ENCODE measurements at regions not wholly inside any gene's neighbourhood (a gene's known extent, or its start where the extent isn't known, plus 50 kb on each side); places are given as distances from the start of the nearest gene placed in this dataset.

GRCh38 chr3:187914231-187914630 lies 169.0 kb upstream of the BCL6 start:
- no peaks in the 10 kb centered on the region for H3K27me3 Mint-ChIP-seq (ENCODE audit: unreplicated experiment)
- H3K4me3 Mint-ChIP-seq (ENCODE audit: unreplicated experiment), result no peak overlapping the region
- no peak for DNase-seq

GRCh38 chr3:187916072-187916471 lies 170.8 kb upstream of the BCL6 start:
- Mint-ChIP-seq H3K4me1 (ENCODE audit: low read depth, unreplicated experiment) (no peaks in the 10 kb centered on the region), H3K4me3 (ENCODE audit: unreplicated experiment) (no peak overlapping the region), H3K27ac (ENCODE audit: unreplicated experiment) (no peak overlapping the region), H3K9me3 (ENCODE audit: unreplicated experiment) (no peaks in the 10 kb centered on the region), H3K36me3 (ENCODE audit: unreplicated experiment) (no peaks in the 10 kb centered on the region), H3K27me3 (ENCODE audit: unreplicated experiment) (no peaks in the 10 kb centered on the region)
- no peak for DNase-seq
- TF ChIP-seq, protein P1, sequence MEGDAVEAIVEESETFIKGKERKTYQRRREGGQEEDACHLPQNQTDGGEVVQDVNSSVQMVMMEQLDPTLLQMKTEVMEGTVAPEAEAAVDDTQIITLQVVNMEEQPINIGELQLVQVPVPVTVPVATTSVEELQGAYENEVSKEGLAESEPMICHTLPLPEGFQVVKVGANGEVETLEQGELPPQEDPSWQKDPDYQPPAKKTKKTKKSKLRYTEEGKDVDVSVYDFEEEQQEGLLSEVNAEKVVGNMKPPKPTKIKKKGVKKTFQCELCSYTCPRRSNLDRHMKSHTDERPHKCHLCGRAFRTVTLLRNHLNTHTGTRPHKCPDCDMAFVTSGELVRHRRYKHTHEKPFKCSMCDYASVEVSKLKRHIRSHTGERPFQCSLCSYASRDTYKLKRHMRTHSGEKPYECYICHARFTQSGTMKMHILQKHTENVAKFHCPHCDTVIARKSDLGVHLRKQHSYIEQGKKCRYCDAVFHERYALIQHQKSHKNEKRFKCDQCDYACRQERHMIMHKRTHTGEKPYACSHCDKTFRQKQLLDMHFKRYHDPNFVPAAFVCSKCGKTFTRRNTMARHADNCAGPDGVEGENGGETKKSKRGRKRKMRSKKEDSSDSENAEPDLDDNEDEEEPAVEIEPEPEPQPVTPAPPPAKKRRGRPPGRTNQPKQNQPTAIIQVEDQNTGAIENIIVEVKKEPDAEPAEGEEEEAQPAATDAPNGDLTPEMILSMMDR (IDR thresholded peaks at IDR 0.05; ENCODE audit: partially characterized antibody, unreplicated experiment), result no peak

More at GRCh38 chr3:187914231-187914630, 169.0 kb upstream of the BCL6 start:
- Mint-ChIP-seq H3K27ac (ENCODE audit: unreplicated experiment) (no peak overlapping the region), H3K4me1 (ENCODE audit: low read depth, unreplicated experiment) (no peaks in the 10 kb centered on the region), H3K9me3 (ENCODE audit: unreplicated experiment) (no peaks in the 10 kb centered on the region), H3K36me3 (ENCODE audit: unreplicated experiment) (no peaks in the 10 kb centered on the region)
- TF ChIP-seq, protein P1 (IDR thresholded peaks at IDR 0.05; ENCODE audit: partially characterized antibody, unreplicated experiment), result no peak

GRCh38 chr3:187918081-187918644 lies 172.9 kb upstream of the BCL6 start:
- no peaks in the 10 kb centered on the region for H3K9me3 Mint-ChIP-seq (ENCODE audit: unreplicated experiment)
- TF ChIP-seq, protein P1 (IDR thresholded peaks at IDR 0.05; ENCODE audit: partially characterized antibody, unreplicated experiment), result no peak
- H3K27me3 Mint-ChIP-seq (ENCODE audit: unreplicated experiment), result no peaks in the 10 kb centered on the region
- H3K4me3 Mint-ChIP-seq (ENCODE audit: unreplicated experiment), result no peak overlapping the region
- no peak for DNase-seq
- no peaks in the 10 kb centered on the region for H3K36me3 Mint-ChIP-seq (ENCODE audit: unreplicated experiment)
- no peaks in the 10 kb centered on the region for H3K4me1 Mint-ChIP-seq (ENCODE audit: low read depth, unreplicated experiment)
- no peak overlapping the region for H3K27ac Mint-ChIP-seq (ENCODE audit: unreplicated experiment)

DNA sequence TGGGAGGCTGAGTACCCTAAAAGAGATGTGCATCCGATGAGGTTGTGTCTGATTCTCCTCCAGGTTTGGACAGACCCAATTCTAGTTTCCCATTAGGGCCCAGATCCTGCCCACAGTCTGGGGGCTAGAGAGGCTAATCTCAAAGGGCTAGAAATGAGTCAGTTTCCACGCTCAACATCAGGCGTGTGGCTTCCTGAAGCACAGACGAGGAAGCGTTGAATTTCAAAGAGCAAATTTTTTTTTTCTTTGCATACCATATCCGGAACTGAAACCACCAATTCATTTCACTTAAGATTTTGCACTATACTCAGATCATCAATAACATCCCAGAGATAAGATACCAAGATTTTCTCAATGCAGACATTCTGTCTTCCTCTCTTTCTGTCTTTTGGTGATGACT lies 173.8 kb upstream of the BCL6 start:
- no peaks in the 10 kb centered on the region for H3K36me3 Mint-ChIP-seq (ENCODE audit: unreplicated experiment)
- TF ChIP-seq, protein P1 (IDR thresholded peaks at IDR 0.05; ENCODE audit: partially characterized antibody, unreplicated experiment), result no peak
- H3K27ac Mint-ChIP-seq (ENCODE audit: unreplicated experiment), result no peak overlapping the region
- no peaks in the 10 kb centered on the region for H3K9me3 Mint-ChIP-seq (ENCODE audit: unreplicated experiment)
- H3K27me3 Mint-ChIP-seq (ENCODE audit: unreplicated experiment), result no peaks in the 10 kb centered on the region
- DNase-seq, result no peak
- H3K4me3 Mint-ChIP-seq (ENCODE audit: unreplicated experiment), result no peak overlapping the region
- no peaks in the 10 kb centered on the region for H3K4me1 Mint-ChIP-seq (ENCODE audit: low read depth, unreplicated experiment)

DNA sequence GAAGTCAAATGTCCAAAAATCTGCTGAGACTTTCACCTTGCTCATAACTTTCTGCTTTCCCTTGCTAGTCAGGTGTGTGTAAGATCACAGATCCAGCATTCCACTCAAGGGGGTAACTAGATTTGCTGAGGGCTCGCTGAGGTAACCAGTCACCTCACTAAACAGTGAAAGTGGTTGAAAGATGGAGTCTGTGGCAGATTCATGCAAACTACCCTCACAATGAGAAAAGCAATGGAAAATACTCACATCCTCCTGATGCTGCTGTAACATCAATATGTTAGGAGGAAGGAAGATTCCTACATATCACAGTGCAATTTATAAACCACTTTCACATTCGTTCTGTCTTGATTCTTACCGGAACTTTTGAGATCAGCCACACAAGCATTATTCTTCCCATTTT lies 174.3 kb upstream of the BCL6 start:
- no peak for DNase-seq
- H3K4me3 Mint-ChIP-seq (ENCODE audit: unreplicated experiment), result no peak overlapping the region
- TF ChIP-seq, protein P1 (IDR thresholded peaks at IDR 0.05; ENCODE audit: partially characterized antibody, unreplicated experiment), result no peak
- peaks cover under 1% of the 10 kb centered on the region for H3K36me3 Mint-ChIP-seq (ENCODE audit: unreplicated experiment)
- no peaks in the 10 kb centered on the region for H3K27me3 Mint-ChIP-seq (ENCODE audit: unreplicated experiment)
- H3K27ac Mint-ChIP-seq (ENCODE audit: unreplicated experiment), result no peak overlapping the region
- H3K4me1 Mint-ChIP-seq (ENCODE audit: low read depth, unreplicated experiment), result no peaks in the 10 kb centered on the region
- no peaks in the 10 kb centered on the region for H3K9me3 Mint-ChIP-seq (ENCODE audit: unreplicated experiment)

All from glutamatergic neuron (in vitro differentiated cells).